Chondrocyte (in vitro differentiated cells): ENCODE measurements at regions not wholly inside any gene's neighbourhood (a gene's known extent, or its start where the extent isn't known, plus 50 kb on each side); places are given as distances from the start of the nearest gene placed in this dataset.

Experiments used
- DNase-seq: peaks from one replicate; pipeline ENCODE4 v3.0.0; 2021; ENCODE audit warnings: mixed read lengths, low spot score
- H3K27ac Mint-ChIP-seq: one replicate; pipeline ENCODE4 v1.8.0; 2021; ENCODE audit warnings: mild to moderate bottlenecking, moderate library complexity, mixed read lengths; ENCODE audit not compliant: unreplicated experiment
- H3K27me3 Mint-ChIP-seq: 2 replicates; pipeline ENCODE4 v1.8.0; 2021; ENCODE audit warnings: low read depth, mixed read lengths
- H3K36me3 Mint-ChIP-seq: 2 replicates; pipeline ENCODE4 v1.8.0; 2021; ENCODE audit warnings: low read depth, mixed read lengths
- H3K4me1 Mint-ChIP-seq: 2 replicates; pipeline ENCODE4 v1.8.0; 2021; ENCODE audit warnings: low read depth, mild to moderate bottlenecking, mixed read lengths
- H3K4me3 Mint-ChIP-seq: one replicate; pipeline ENCODE4 v1.8.0; 2021; ENCODE audit warnings: mild to moderate bottlenecking, moderate library complexity, mixed read lengths; ENCODE audit not compliant: unreplicated experiment
- H3K9me3 Mint-ChIP-seq: 2 replicates; pipeline ENCODE4 v1.8.0; 2021; ENCODE audit warnings: low read depth, mixed read lengths
- TF ChIP-seq, protein P1 (sequence below): fragments of 200-600 bp; sonication (generic); IDR thresholded peaks from 2 replicates; pipeline ENCODE4 v1.5.0; 2021; ENCODE audit warnings: antibody characterized with exemption, mild to moderate bottlenecking, moderate library complexity

DNA sequence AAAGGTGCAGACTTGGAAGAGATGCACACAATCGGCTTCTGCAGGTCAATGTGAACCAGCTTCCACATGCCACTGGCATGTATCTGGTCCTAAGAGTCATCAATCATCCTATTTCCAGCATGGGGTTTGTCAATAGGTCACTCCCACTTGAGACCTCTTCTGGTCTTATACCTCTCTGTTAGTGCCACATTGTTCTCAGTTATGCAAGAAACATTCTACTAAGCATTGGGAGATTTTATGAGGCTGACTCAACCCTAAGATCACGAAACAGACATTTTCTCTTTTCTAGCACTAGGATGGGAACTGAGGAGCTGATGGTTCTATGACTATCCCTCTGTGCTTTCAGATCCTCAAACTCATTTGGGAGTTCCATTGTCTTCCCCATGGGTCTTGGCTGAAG, 581.5 kb upstream of the KLF12 start:
- no peak for DNase-seq
- H3K4me3 Mint-ChIP-seq, result no peak overlapping the region
- H3K36me3 Mint-ChIP-seq, result no peaks in the 10 kb centered on the region
- peaks cover 19% of the 10 kb centered on the region for H3K9me3 Mint-ChIP-seq
- no peaks in the 10 kb centered on the region for H3K4me1 Mint-ChIP-seq
- no peak overlapping the region for H3K27ac Mint-ChIP-seq
- no peaks in the 10 kb centered on the region for H3K27me3 Mint-ChIP-seq
- TF ChIP-seq, protein P1, sequence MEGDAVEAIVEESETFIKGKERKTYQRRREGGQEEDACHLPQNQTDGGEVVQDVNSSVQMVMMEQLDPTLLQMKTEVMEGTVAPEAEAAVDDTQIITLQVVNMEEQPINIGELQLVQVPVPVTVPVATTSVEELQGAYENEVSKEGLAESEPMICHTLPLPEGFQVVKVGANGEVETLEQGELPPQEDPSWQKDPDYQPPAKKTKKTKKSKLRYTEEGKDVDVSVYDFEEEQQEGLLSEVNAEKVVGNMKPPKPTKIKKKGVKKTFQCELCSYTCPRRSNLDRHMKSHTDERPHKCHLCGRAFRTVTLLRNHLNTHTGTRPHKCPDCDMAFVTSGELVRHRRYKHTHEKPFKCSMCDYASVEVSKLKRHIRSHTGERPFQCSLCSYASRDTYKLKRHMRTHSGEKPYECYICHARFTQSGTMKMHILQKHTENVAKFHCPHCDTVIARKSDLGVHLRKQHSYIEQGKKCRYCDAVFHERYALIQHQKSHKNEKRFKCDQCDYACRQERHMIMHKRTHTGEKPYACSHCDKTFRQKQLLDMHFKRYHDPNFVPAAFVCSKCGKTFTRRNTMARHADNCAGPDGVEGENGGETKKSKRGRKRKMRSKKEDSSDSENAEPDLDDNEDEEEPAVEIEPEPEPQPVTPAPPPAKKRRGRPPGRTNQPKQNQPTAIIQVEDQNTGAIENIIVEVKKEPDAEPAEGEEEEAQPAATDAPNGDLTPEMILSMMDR, result no peak

DNA sequence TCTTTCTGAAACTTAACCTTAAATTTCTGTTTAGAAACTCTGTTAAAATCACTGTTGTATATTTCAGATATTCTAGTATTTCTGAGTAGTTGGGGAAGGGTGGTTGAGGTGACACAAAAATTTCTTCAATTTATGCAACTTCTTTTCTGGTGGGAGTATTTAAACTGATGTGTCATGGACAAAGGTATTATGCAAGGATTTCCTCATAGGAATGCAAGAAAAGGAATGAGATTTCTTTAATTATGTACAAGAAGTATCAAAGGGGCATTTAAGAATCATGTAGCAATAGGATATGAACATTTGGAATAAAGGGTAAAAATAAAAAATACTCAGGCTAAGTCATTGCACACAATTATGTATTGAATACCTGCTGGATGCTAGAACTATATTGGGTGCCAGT, 575.8 kb upstream of the KLF12 start:
- TF ChIP-seq, protein P1, result no peak
- Mint-ChIP-seq H3K27me3 (no peaks in the 10 kb centered on the region), H3K9me3 (peaks cover 17% of the 10 kb centered on the region), H3K4me1 (peaks cover 4% of the 10 kb centered on the region), H3K4me3 (no peak overlapping the region), H3K27ac (no peak overlapping the region), H3K36me3 (no peaks in the 10 kb centered on the region)
- no peak for DNase-seq

DNA sequence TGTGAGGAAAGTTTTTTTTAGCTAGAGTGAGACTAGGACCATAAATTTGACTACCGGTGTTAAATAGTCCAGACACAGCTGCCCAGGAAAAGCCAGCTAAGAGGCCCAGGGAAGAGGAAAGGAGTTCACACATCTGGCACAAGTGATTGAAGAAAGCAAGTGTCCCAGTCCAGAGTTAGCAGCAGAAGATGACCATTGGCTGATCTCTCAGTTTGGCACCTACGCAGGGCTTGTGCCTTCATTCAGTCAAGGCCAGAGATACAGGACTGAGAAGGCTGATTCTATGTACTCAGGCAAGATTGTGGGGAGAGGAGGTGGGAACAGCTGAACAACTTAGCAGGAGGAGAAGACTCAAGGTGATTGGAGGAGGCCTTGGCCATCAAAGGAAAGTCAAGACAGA, 575.0 kb upstream of the KLF12 start:
- no peak overlapping the region for H3K27ac Mint-ChIP-seq
- H3K4me3 Mint-ChIP-seq, result no peak overlapping the region
- TF ChIP-seq, protein P1, result no peak
- DNase-seq, result no peak
- H3K36me3 Mint-ChIP-seq, result no peaks in the 10 kb centered on the region
- H3K4me1 Mint-ChIP-seq, result peaks cover 4% of the 10 kb centered on the region
- peaks cover 11% of the 10 kb centered on the region for H3K9me3 Mint-ChIP-seq
- H3K27me3 Mint-ChIP-seq, result no peaks in the 10 kb centered on the region

DNA sequence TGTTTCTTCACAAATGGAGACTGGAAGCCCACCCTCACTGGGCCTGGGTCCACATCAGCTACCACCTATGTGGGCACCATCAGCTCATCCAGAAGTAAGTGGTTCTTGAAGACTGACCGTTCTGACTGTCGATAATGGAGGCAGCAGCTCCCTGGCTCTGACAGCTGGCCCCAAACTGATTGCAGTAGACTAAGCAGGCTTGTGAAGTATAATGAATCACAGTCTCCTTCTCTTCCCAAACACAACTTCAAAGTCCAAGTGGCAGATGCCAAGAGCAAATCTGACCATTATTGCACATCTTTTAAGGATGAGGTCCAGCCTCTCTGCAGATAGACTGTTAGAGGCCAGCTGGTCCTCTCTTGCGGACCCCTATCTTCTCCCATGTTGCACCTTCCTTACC, 574.4 kb upstream of the KLF12 start:
- no peak overlapping the region for H3K27ac Mint-ChIP-seq
- peaks cover 4% of the 10 kb centered on the region for H3K4me1 Mint-ChIP-seq
- no peak for DNase-seq
- TF ChIP-seq, protein P1, result no peak
- H3K4me3 Mint-ChIP-seq, result no peak overlapping the region
- no peaks in the 10 kb centered on the region for H3K36me3 Mint-ChIP-seq
- H3K27me3 Mint-ChIP-seq, result no peaks in the 10 kb centered on the region
- H3K9me3 Mint-ChIP-seq, result peaks cover 5% of the 10 kb centered on the region

DNA sequence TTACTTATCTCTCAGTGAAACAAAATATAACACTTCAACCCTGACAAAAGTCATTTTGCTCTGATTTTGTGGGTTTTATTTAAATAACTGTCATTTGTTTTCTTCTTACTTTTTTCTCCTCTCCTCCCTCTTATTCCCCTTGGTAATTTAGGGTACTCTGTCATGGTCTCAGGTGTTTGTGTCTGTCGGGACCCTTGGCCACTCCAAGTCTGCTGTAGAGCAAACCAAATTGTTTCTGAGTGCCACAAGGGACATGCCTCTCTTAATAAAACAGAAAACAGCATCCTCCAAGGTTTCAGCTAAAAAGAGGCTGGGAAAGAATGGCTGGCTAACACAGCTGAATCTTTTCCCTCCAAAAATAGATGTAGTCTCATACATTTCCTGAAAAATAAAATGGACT, 573.1 kb upstream of the KLF12 start:
- H3K9me3 Mint-ChIP-seq, result no peaks in the 10 kb centered on the region
- DNase-seq, result no peak
- no peak overlapping the region for H3K4me3 Mint-ChIP-seq
- no peaks in the 10 kb centered on the region for H3K36me3 Mint-ChIP-seq
- H3K27ac Mint-ChIP-seq, result no peak overlapping the region
- TF ChIP-seq, protein P1, result no peak
- peaks cover 4% of the 10 kb centered on the region for H3K4me1 Mint-ChIP-seq
- H3K27me3 Mint-ChIP-seq, result no peaks in the 10 kb centered on the region
